HL-60/S4 (cell line): ENCODE measurements at regions not wholly inside any gene's neighbourhood (a gene's known extent, or its start where the extent isn't known, plus 50 kb on each side); places are given as distances from the start of the nearest gene placed in this dataset.
"Not testable (repeated sequence)": the region's sequence is repeated elsewhere in the genome, so short reads cannot be mapped to it uniquely, and the experiment has no call there.

ENCODE experiments used
- in situ Hi-C: fragments of 300-500 bp; cut with MboI; formaldehyde crosslinking; loops from 2 replicates; pipeline ENCODE4 v1.14.3; 2022; ENCODE audit warnings: low sequenced_read_pairs

- in situ Hi-C loops, result not testable (repeated sequence)
These were observed 99.7 kb downstream of the TMEM130 start for GRCh38 chr7:98770085-98770484.

- in situ Hi-C loops, result no loop called here
These were observed 98.3 kb downstream of the TMEM130 start for GRCh38 chr7:98771519-98771918.

GRCh38 chr7:98771941-98772603, 97.7 kb downstream of the TMEM130 start:
- in situ Hi-C loops, result no loop called here

- in situ Hi-C loops, result no loop called here
These were observed 94.9 kb downstream of the TMEM130 start for GRCh38 chr7:98774884-98775283.

GRCh38 chr7:98777051-98777450, 92.8 kb downstream of the TMEM130 start:
- in situ Hi-C loops, result no loop called here

- in situ Hi-C loops, result no loop called here
These were observed 91.4 kb downstream of the TMEM130 start for GRCh38 chr7:98778421-98778820.

GRCh38 chr7:98779800-98780587, 89.8 kb downstream of the TMEM130 start:
- in situ Hi-C loops, result no loop called here

GRCh38 chr7:98784216-98784785, 85.5 kb downstream of the TMEM130 start:
- in situ Hi-C loops, result no loop called here

- in situ Hi-C loops, result no loop called here
These were observed 83.8 kb downstream of the TMEM130 start for GRCh38 chr7:98785929-98786571.

GRCh38 chr7:98788966-98789365, 80.8 kb downstream of the TMEM130 start:
- in situ Hi-C loops, result no loop called here

GRCh38 chr7:98794453-98794852, 75.4 kb downstream of the TMEM130 start:
- in situ Hi-C loops, result not testable (repeated sequence)

- in situ Hi-C loops, result no loop called here
These were observed 73.9 kb downstream of the TMEM130 start for GRCh38 chr7:98795741-98796493.
